DOHH2 (cell line): ENCODE measurements at regions not wholly inside any gene's neighbourhood (a gene's known extent, or its start where the extent isn't known, plus 50 kb on each side); places are given as distances from the start of the nearest gene placed in this dataset.

ENCODE experiments used
- CTCF ChIP-seq: fragments of 200-600 bp; sonication (generic); IDR thresholded peaks from one replicate; pipeline ENCODE4 v1.5.1; 2014; ENCODE audit warnings: antibody characterized with exemption, mild to moderate bottlenecking, low read depth, low read length; ENCODE audit not compliant: poor library complexity, severe bottlenecking
- EZH2phosphoT487 ChIP-seq: fragments of 200-600 bp; sonication (generic); IDR thresholded peaks from 2 replicates; pipeline ENCODE4 v1.6.1; 2017; ENCODE audit warnings: borderline replicate concordance, mild to moderate bottlenecking, antibody characterized with exemption, low read length, moderate library complexity, mixed read lengths

GRCh38 chr1:47506053-47506452 lies 68.2 kb downstream of the FOXD2 start:
- no peak for TF ChIP-seq CTCF
- TF ChIP-seq EZH2phosphoT487 = no peak
